ENCODE measurements at regions not wholly inside any gene's neighbourhood (a gene's known extent, or its start where the extent isn't known, plus 50 kb on each side); places are given as distances from the start of the nearest gene placed in this dataset.

GRCh38 chr6:41471064-41471895, 74.9 kb upstream of the FOXP4 start (continued):
- TF ChIP-seq EGR1 (IDR thresholded peaks at IDR 0.05; ENCODE audit: low read depth) (no peak), CBX3 (IDR thresholded peaks at IDR 0.05; ENCODE audit: low read depth) (no peak), SRF (IDR thresholded peaks at IDR 0.05; ENCODE audit: low read depth) (no peak)

GRCh38 chr6:41474213-41474933, 71.8 kb upstream of the FOXP4 start:
- DNase-seq (ENCODE audit: low read depth, low spot score), result no peak
- ChIA-PET RAD21 (ENCODE audit: low non-redundant PET in 1 of 2, low total read pairs in 2 of 2, uncharacterized antibody in 2 of 2, unreplicated experiment in 2 of 2) (no interaction called here), CTCF (no interaction called here), POLR2A (no interaction called here)
- no peaks in the 10 kb centered on the region for H3K9me2 ChIP-seq (ENCODE audit: insufficient read depth)
- intact Hi-C loops (cut with micrococcal nuclease), result no loop called here
- H2AFZ ChIP-seq (ENCODE audit: low read depth, low read length, poor library complexity, severe bottlenecking), result no peak overlapping the region
- H3K4me2 ChIP-seq (ENCODE audit: low read length), result no peak overlapping the region
- H3K79me2 ChIP-seq (ENCODE audit: insufficient read depth, low read length), result no peaks in the 10 kb centered on the region
- H3K4me1 ChIP-seq (ENCODE audit: control insufficient read depth in 1 of 2, insufficient read depth in 2 of 2, low read length in 2 of 2), result peaks cover 0 to 20% of the 10 kb centered on the region in 2 experiments; a peak in 2 of 4 replicates
- H3K9ac ChIP-seq (ENCODE audit: low read length), result no peak overlapping the region
- H4K20me1 ChIP-seq (ENCODE audit: insufficient read depth), result no peaks in the 10 kb centered on the region
- peaks cover 3% of the 10 kb centered on the region; the same call in 1 of the 2 replicates for H3K27me3 ChIP-seq (ENCODE audit: insufficient read depth, low read length)
- H3K27ac ChIP-seq (ENCODE audit: low read depth, low read length), result no peak overlapping the region
- no peak overlapping the region for H3K4me3 ChIP-seq (replicated peaks in 1 of 2; ENCODE audit: low read depth in 1 of 2, low read length in 2 of 2)
- BruUV-seq (replicated peaks), result no TSS peak
- no peak for ATAC-seq
- H3K36me3 ChIP-seq (ENCODE audit: control insufficient read depth in 1 of 2, insufficient read depth in 2 of 2, low read length in 2 of 2), result no peaks in the 10 kb centered on the region
- no peaks in the 10 kb centered on the region for H3K9me3 ChIP-seq (ENCODE audit: control insufficient read depth in 1 of 2, insufficient read depth in 1 of 2, low read depth in 1 of 2, low read length in 2 of 2)
- TF ChIP-seq ZFX (IDR thresholded peaks at IDR 0.05) (no peak), ZBTB33 (IDR thresholded peaks at IDR 0.05; ENCODE audit: extremely low read depth, insufficient replicate concordance, low read length) (no peak), CEBPB (IDR thresholded peaks at IDR 0.05; ENCODE audit: low read depth) (no peak), CBX3 (IDR thresholded peaks at IDR 0.05; ENCODE audit: low read depth) (no peak), EGR1 (IDR thresholded peaks at IDR 0.05; ENCODE audit: low read depth) (no peak), EZH2phosphoT487 (IDR thresholded peaks at IDR 0.05; ENCODE audit: borderline replicate concordance) (no peak), RAD21 (IDR thresholded peaks at IDR 0.05; ENCODE audit: low read depth) (no peak)
- TF ChIP-seq, protein P1, sequence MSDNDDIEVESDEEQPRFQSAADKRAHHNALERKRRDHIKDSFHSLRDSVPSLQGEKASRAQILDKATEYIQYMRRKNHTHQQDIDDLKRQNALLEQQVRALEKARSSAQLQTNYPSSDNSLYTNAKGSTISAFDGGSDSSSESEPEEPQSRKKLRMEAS (IDR thresholded peaks at IDR 0.05), result no peak

Measured in HCT116 (cell line).